ENCODE measurements at regions not wholly inside any gene's neighbourhood (a gene's known extent, or its start where the extent isn't known, plus 50 kb on each side); places are given as distances from the start of the nearest gene placed in this dataset.
A peak's percentile ranks its signal among the peaks of the same experiment; 100 is the strongest.
"Not testable (repeated sequence)": the region's sequence is repeated elsewhere in the genome, so short reads cannot be mapped to it uniquely, and the experiment has no call there.

- TF ChIP-seq CTCF (IDR thresholded peaks at IDR 0.05; ENCODE audit: unreplicated experiment): no peak
- Mint-ChIP-seq H3K27ac (ENCODE audit: unreplicated experiment) (no peak overlapping the region), H3K9me3 (ENCODE audit: unreplicated experiment) (no peaks in the 10 kb centered on the region), H3K27me3 (ENCODE audit: unreplicated experiment) (peaks cover 4% of the 10 kb centered on the region), H3K36me3 (ENCODE audit: low read depth, unreplicated experiment) (no peaks in the 10 kb centered on the region), H3K4me3 (ENCODE audit: unreplicated experiment) (no peak overlapping the region), H3K4me1 (ENCODE audit: unreplicated experiment) (no peaks in the 10 kb centered on the region)
- DNase-seq (ENCODE audit: low spot score): no peak
These were observed 236.3 kb downstream of the GALC start for GRCh38 chr14:87756661-87757060.

GRCh38 chr14:87754520-87755223 is 238.3 kb downstream of the GALC start:
- H3K4me1 Mint-ChIP-seq (ENCODE audit: unreplicated experiment): no peaks in the 10 kb centered on the region
- no peaks in the 10 kb centered on the region for H3K36me3 Mint-ChIP-seq (ENCODE audit: low read depth, unreplicated experiment)
- H3K4me3 Mint-ChIP-seq (ENCODE audit: unreplicated experiment): no peak overlapping the region
- no peak for DNase-seq (ENCODE audit: low spot score)
- no peaks in the 10 kb centered on the region for H3K9me3 Mint-ChIP-seq (ENCODE audit: unreplicated experiment)
- H3K27me3 Mint-ChIP-seq (ENCODE audit: unreplicated experiment): peaks cover 2% of the 10 kb centered on the region
- no peak overlapping the region for H3K27ac Mint-ChIP-seq (ENCODE audit: unreplicated experiment)
- TF ChIP-seq CTCF (IDR thresholded peaks at IDR 0.05; ENCODE audit: unreplicated experiment): no peak

GRCh38 chr14:87748558-87748957 is 244.4 kb downstream of the GALC start:
- DNase-seq (ENCODE audit: low spot score): no peak
- H3K27ac Mint-ChIP-seq (ENCODE audit: unreplicated experiment): no peak overlapping the region
- H3K36me3 Mint-ChIP-seq (ENCODE audit: low read depth, unreplicated experiment): no peaks in the 10 kb centered on the region
- no peaks in the 10 kb centered on the region for H3K9me3 Mint-ChIP-seq (ENCODE audit: unreplicated experiment)
- TF ChIP-seq CTCF (IDR thresholded peaks at IDR 0.05; ENCODE audit: unreplicated experiment): no peak
- H3K27me3 Mint-ChIP-seq (ENCODE audit: unreplicated experiment): no peaks in the 10 kb centered on the region
- no peaks in the 10 kb centered on the region for H3K4me1 Mint-ChIP-seq (ENCODE audit: unreplicated experiment)
- no peak overlapping the region for H3K4me3 Mint-ChIP-seq (ENCODE audit: unreplicated experiment)

GRCh38 chr14:87745507-87746118 is 247.4 kb downstream of the GALC start:
- peak; percentile 68 for TF ChIP-seq CTCF (IDR thresholded peaks at IDR 0.05; ENCODE audit: unreplicated experiment)
- Mint-ChIP-seq H3K27me3 (ENCODE audit: unreplicated experiment) (no peaks in the 10 kb centered on the region), H3K36me3 (ENCODE audit: low read depth, unreplicated experiment) (no peaks in the 10 kb centered on the region), H3K9me3 (ENCODE audit: unreplicated experiment) (no peaks in the 10 kb centered on the region), H3K27ac (ENCODE audit: unreplicated experiment) (no peak overlapping the region), H3K4me1 (ENCODE audit: unreplicated experiment) (no peaks in the 10 kb centered on the region), H3K4me3 (ENCODE audit: unreplicated experiment) (no peak overlapping the region)
- peak; percentile 53 for DNase-seq (ENCODE audit: low spot score)

- H3K36me3 Mint-ChIP-seq (ENCODE audit: low read depth, unreplicated experiment); H3K9me3 Mint-ChIP-seq (ENCODE audit: unreplicated experiment); H3K4me3 Mint-ChIP-seq (ENCODE audit: unreplicated experiment); H3K27me3 Mint-ChIP-seq (ENCODE audit: unreplicated experiment); H3K27ac Mint-ChIP-seq (ENCODE audit: unreplicated experiment); H3K4me1 Mint-ChIP-seq (ENCODE audit: unreplicated experiment); DNase-seq (ENCODE audit: low spot score): not testable (repeated sequence)
These were observed 258.2 kb downstream of the GALC start for GRCh38 chr14:87734577-87735360.

- DNase-seq (ENCODE audit: low spot score); H3K9me3 Mint-ChIP-seq (ENCODE audit: unreplicated experiment); H3K27me3 Mint-ChIP-seq (ENCODE audit: unreplicated experiment); H3K4me3 Mint-ChIP-seq (ENCODE audit: unreplicated experiment); H3K27ac Mint-ChIP-seq (ENCODE audit: unreplicated experiment); H3K36me3 Mint-ChIP-seq (ENCODE audit: low read depth, unreplicated experiment); H3K4me1 Mint-ChIP-seq (ENCODE audit: unreplicated experiment): not testable (repeated sequence)
These were observed 259.9 kb downstream of the GALC start for GRCh38 chr14:87733115-87733514.
